Type B pancreatic cell (in vitro differentiated cells): ENCODE measurements at regions not wholly inside any gene's neighbourhood (a gene's known extent, or its start where the extent isn't known, plus 50 kb on each side); places are given as distances from the start of the nearest gene placed in this dataset.

ENCODE experiments used
- DNase-seq: peaks from one replicate; pipeline ENCODE4 v3.0.0; 2021; ENCODE audit warnings: mixed read lengths; ENCODE audit not compliant: unreplicated experiment; ENCODE audit errors: extremely low spot score
- H3K27ac Mint-ChIP-seq: 2 replicates; pipeline ENCODE4 v1.8.0; 2021; ENCODE audit warnings: mild to moderate bottlenecking, mixed read lengths
- H3K27me3 Mint-ChIP-seq: 2 replicates; pipeline ENCODE4 v1.8.0; 2021; ENCODE audit warnings: mixed read lengths
- H3K36me3 Mint-ChIP-seq: 2 replicates; pipeline ENCODE4 v1.8.0; 2021; ENCODE audit warnings: mixed read lengths
- H3K4me1 Mint-ChIP-seq: one replicate; pipeline ENCODE4 v1.8.0; 2021; ENCODE audit warnings: mixed read lengths; ENCODE audit not compliant: unreplicated experiment
- H3K4me3 Mint-ChIP-seq: 2 replicates; pipeline ENCODE4 v1.8.0; 2021; ENCODE audit warnings: mild to moderate bottlenecking, mixed read lengths
- H3K9me3 Mint-ChIP-seq: 2 replicates; pipeline ENCODE4 v1.8.0; 2021; ENCODE audit warnings: mixed read lengths
- TF ChIP-seq, protein P1 (sequence below): fragments of 200-600 bp; sonication (generic); conservative IDR thresholded peaks from 2 replicates; pipeline ENCODE4 v1.5.0; 2021; ENCODE audit warnings: antibody characterized with exemption, mild to moderate bottlenecking

DNA sequence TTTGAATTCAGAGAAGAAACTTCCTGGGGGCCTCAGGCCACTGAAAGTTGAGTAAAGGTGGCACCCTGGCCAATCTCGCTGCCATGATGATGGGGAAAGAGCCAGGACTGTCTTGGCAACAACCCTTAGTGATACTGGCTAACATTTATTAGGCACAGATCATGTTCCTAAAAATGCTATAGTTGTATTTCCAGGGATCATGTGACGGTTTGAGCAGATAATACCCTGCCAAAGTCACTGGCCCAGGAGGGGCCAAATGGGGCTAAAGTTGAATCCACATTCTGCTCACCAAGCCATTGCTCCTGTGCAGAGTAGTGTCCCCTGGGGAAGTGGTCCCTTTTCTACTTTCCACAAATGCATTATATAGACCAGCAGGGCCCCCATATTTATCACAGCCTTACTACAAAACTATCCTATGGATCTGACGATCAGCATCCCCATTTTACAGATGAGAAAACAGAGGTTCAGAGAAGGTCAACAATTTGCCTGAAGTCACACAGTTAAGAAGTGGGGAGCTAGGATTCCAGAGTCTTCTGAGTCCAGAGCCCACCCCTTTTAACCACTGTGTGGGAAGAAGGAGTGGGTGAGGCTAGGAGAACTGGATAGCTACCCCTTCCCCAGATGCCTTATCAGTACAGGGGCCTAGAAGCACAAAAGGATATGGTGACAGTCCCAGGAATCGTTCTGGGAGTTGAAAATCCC lies 300.0 kb upstream of the IRX3 start:
- H3K4me1 Mint-ChIP-seq = peaks cover 25% of the 10 kb centered on the region
- peaks cover 5% of the 10 kb centered on the region for H3K9me3 Mint-ChIP-seq
- H3K27me3 Mint-ChIP-seq = peaks cover 29% of the 10 kb centered on the region

DNA sequence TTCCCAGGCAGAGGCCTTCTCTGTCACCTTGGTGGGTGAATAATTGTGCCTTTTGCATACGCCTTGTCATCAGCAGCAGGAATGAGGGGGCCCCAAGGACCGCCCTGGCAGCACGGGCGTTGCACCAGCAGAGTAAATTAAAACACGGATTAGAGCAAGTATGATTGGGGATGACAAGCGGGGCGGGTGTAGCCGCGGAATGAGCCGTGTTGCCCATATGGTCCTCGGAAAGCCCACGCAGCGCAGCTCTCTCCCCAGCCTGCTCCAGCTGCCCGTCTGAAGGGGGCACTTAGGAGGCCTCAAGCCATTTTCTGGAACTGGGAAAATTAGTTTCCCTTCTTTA lies 299.4 kb upstream of the IRX3 start:
- TF ChIP-seq, protein P1, sequence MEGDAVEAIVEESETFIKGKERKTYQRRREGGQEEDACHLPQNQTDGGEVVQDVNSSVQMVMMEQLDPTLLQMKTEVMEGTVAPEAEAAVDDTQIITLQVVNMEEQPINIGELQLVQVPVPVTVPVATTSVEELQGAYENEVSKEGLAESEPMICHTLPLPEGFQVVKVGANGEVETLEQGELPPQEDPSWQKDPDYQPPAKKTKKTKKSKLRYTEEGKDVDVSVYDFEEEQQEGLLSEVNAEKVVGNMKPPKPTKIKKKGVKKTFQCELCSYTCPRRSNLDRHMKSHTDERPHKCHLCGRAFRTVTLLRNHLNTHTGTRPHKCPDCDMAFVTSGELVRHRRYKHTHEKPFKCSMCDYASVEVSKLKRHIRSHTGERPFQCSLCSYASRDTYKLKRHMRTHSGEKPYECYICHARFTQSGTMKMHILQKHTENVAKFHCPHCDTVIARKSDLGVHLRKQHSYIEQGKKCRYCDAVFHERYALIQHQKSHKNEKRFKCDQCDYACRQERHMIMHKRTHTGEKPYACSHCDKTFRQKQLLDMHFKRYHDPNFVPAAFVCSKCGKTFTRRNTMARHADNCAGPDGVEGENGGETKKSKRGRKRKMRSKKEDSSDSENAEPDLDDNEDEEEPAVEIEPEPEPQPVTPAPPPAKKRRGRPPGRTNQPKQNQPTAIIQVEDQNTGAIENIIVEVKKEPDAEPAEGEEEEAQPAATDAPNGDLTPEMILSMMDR = no peak
- DNase-seq = no peak
- Mint-ChIP-seq H3K4me1 (peaks cover 21% of the 10 kb centered on the region), H3K27ac (no peak overlapping the region), H3K27me3 (peaks cover 24% of the 10 kb centered on the region), H3K36me3 (no peaks in the 10 kb centered on the region), H3K4me3 (no peak overlapping the region), H3K9me3 (peaks cover 5% of the 10 kb centered on the region)

More for the DNA sequence above, 300.0 kb upstream of the IRX3 start:
- H3K36me3 Mint-ChIP-seq = no peaks in the 10 kb centered on the region
- DNase-seq = no peak
- no peak overlapping the region for H3K27ac Mint-ChIP-seq
- no peak overlapping the region for H3K4me3 Mint-ChIP-seq
- TF ChIP-seq, protein P1 = no peak

DNA sequence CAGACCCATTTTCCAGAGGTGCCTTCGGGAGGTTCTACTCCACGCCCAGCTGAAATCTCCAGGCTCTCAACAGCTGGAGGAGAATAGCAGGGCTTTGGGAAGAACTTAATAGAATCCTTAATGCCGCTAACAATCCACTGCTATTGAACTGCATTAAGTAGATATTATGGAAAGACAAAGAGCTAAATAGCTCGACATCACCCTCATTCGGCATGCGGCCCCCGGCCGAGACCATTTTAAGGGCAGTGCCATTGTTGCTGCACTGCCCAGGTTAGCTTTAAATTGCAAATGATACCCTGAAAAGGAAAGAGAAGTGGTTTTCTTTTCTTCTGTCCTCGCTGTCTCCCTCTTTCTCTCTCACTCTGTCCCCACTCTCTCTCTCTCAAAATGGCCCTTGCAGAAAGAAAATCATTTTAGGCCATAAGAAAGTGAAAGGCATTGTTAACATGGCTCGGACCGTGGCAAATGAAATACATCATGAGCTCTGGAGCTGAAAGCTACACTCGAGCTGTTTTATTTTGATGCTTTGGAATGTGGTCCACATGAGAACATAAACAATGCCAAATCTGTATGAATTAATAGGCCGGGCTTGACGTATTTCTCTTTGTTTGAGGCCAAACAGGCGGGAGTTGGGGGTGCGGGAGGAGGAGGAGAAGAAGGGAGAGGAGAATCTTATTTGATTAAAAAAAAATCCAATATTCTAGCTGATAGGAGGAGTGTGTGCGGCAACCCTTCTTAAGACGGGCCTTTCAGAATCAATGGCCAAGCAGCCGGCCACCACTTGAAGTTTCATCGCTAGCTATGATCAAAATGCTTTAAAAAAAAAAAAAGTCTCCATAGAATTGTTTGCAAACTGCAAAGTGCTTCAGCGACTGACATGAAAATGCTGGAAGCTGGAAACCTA lies 298.8 kb upstream of the IRX3 start:
- Mint-ChIP-seq H3K9me3 (peaks cover 5% of the 10 kb centered on the region), H3K36me3 (no peaks in the 10 kb centered on the region), H3K4me3 (no peak overlapping the region), H3K27ac (no peak overlapping the region), H3K27me3 (peaks cover 18% of the 10 kb centered on the region), H3K4me1 (peaks cover 21% of the 10 kb centered on the region)
- TF ChIP-seq, protein P1 = no peak
- no peak for DNase-seq

DNA sequence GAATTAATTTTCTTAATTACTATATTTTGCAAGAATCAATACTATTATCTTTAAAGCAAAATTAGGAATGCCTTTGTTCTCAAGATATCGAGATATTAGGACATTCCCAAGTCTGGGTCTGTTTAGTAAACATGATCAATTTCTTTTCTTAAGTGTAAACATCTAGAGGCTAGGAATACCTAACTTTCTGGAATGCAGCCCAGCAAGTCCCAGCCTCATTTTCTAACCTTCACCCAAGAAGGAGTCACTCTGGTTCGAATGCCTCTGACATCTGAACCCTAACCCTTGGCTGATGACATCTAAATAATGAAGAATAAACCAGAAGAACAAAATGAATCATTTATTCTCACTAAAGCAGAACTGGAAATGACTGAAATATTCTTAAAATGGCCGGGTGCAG lies 297.5 kb upstream of the IRX3 start:
- DNase-seq = no peak
- Mint-ChIP-seq H3K36me3 (no peaks in the 10 kb centered on the region), H3K4me1 (peaks cover 21% of the 10 kb centered on the region), H3K27ac (no peak overlapping the region), H3K27me3 (peaks cover 14% of the 10 kb centered on the region), H3K9me3 (peaks cover 5% of the 10 kb centered on the region), H3K4me3 (no peak overlapping the region)
- TF ChIP-seq, protein P1 = no peak

DNA sequence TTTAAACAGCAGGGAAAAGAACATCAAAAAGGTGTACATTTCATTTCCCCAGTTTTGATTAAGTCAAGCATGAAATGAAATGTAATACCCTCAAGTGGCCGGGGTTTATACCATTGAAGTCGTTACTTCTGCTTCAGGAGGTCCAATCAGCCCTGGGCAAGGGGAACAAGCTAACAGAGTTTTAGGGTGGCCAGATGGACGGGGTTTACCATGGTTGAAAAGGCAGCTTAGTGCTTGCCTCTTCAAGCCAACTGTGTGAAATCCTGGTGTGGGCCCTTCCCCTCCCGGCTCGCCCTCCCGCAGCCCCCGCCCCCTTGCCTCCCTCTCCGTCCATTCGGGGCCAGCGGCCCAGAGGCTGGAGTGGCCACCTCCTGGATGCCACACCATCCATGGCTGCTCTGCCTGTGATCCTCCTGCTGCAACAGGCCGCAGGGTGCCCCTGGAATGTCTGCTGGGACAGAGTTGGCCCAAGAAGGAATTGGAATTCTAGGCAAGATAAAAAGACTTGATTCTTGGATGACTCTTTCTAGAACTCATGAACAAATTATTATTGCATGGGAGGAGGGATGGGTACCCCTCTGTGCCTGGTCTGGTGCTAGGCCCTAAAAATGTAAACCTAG lies 296.2 kb upstream of the IRX3 start:
- H3K27ac Mint-ChIP-seq = no peak overlapping the region
- H3K36me3 Mint-ChIP-seq = no peaks in the 10 kb centered on the region
- peaks cover 3% of the 10 kb centered on the region for H3K9me3 Mint-ChIP-seq
- DNase-seq = no peak
- TF ChIP-seq, protein P1 = no peak
- H3K4me1 Mint-ChIP-seq = peaks cover 18% of the 10 kb centered on the region
- no peak overlapping the region for H3K4me3 Mint-ChIP-seq
- H3K27me3 Mint-ChIP-seq = peaks cover 19% of the 10 kb centered on the region
